Mucosa of descending colon (tissue), 3 donors: ENCODE measurements at regions not wholly inside any gene's neighbourhood (a gene's known extent, or its start where the extent isn't known, plus 50 kb on each side); places are given as distances from the start of the nearest gene placed in this dataset.

Source experiments
- ATAC-seq: fragments of 200-7000 bp; cut with Tn5 transposase; one replicate; pipeline ENCODE4 v1.9.1; 2020; ENCODE audit warnings: mild to moderate bottlenecking, moderate library complexity
- DNase-seq, 3 donors: peaks; one replicate each; pipeline ENCODE4 v3.0.0-alpha.2; 2020
- H3K36me3 ChIP-seq: fragments of 200-600 bp; one replicate; pipeline ENCODE4 v1.8.0; 2021; ENCODE audit warnings: low read depth, mild to moderate bottlenecking
- H3K4me1 ChIP-seq: fragments of 200-600 bp; one replicate; pipeline ENCODE4 v1.8.0; 2021; ENCODE audit warnings: low read depth, mild to moderate bottlenecking
- H3K4me3 ChIP-seq: fragments of 200-600 bp; one replicate; pipeline ENCODE4 v1.8.0; 2021; ENCODE audit warnings: mild to moderate bottlenecking
- H3K9me3 ChIP-seq: fragments of 200-600 bp; one replicate; pipeline ENCODE4 v1.8.0; 2021; ENCODE audit warnings: mild to moderate bottlenecking
- intact Hi-C, 2 donors: fragments of 100-400 bp; cut with DNase I in 1 of 2; cut with micrococcal nuclease in 1 of 2; formaldehyde crosslinking; loops; one replicate each; pipeline versions ENCODE4 v1.11.0 to v1.11.1; 2022; cut with DNase I, micrococcal nuclease
- TF ChIP-seq, protein P1 (sequence below): fragments of 200-600 bp; IDR thresholded peaks from one replicate; pipeline ENCODE4 v1.8.0; 2022; ENCODE audit warnings: antibody characterized with exemption, mild to moderate bottlenecking
- donor health status: DM: no; HTN: no; CAD: no; lungs with moderate emphysema.
- donor health status: DM: no; HTN: no; CAD: no.
- donor health status: DM: no; HTN: yes; CAD: no.

GRCh38 chr2:150143087-150143536 is 344.4 kb downstream of the RND3 start:
- Histone ChIP-seq H3K4me1 (peaks cover 5% of the 10 kb centered on the region), H3K36me3 (no peaks in the 10 kb centered on the region), H3K4me3 (no peak overlapping the region), H3K9me3 (peaks cover 17% of the 10 kb centered on the region)
- intact Hi-C loops, result no loop called here
- no peak for DNase-seq
- TF ChIP-seq, protein P1, sequence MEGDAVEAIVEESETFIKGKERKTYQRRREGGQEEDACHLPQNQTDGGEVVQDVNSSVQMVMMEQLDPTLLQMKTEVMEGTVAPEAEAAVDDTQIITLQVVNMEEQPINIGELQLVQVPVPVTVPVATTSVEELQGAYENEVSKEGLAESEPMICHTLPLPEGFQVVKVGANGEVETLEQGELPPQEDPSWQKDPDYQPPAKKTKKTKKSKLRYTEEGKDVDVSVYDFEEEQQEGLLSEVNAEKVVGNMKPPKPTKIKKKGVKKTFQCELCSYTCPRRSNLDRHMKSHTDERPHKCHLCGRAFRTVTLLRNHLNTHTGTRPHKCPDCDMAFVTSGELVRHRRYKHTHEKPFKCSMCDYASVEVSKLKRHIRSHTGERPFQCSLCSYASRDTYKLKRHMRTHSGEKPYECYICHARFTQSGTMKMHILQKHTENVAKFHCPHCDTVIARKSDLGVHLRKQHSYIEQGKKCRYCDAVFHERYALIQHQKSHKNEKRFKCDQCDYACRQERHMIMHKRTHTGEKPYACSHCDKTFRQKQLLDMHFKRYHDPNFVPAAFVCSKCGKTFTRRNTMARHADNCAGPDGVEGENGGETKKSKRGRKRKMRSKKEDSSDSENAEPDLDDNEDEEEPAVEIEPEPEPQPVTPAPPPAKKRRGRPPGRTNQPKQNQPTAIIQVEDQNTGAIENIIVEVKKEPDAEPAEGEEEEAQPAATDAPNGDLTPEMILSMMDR, result no peak
- ATAC-seq, result no peak

DNA sequence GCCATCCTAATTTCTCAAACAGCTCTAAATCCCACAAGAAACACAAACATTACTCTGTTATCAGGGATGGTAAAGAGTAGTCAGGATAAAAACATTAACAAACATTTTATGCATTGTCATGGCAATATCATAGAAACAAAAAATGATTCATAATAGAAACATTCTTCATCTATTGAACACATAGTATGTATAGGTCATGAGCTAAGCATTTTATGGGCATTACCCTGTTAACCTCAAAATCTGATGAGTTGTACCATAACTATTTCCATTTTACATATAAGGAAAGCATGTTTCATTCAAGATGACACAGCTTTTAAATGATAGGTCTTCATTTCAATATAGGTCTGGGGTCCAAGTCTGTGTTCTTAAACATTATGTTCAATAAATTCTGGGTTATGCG is 344.9 kb downstream of the RND3 start:
- intact Hi-C loops, result no loop called here
- DNase-seq, result no peak
- H3K36me3 ChIP-seq, result no peaks in the 10 kb centered on the region
- TF ChIP-seq, protein P1, result no peak
- H3K4me3 ChIP-seq, result no peak overlapping the region
- ATAC-seq, result no peak
- H3K4me1 ChIP-seq, result peaks cover 5% of the 10 kb centered on the region
- peaks cover 17% of the 10 kb centered on the region for H3K9me3 ChIP-seq

- no peak overlapping the region for H3K4me3 ChIP-seq
- H3K9me3 ChIP-seq, result peaks cover 7% of the 10 kb centered on the region
- peak in 1 of 3 donors; percentile 21 for DNase-seq
- TF ChIP-seq, protein P1, result no peak
- H3K36me3 ChIP-seq, result no peaks in the 10 kb centered on the region
- ATAC-seq, result peak; percentile 84
- intact Hi-C loops, result no loop called here
- H3K4me1 ChIP-seq, result peaks cover 5% of the 10 kb centered on the region
Observed at GRCh38 chr2:150141226-150142001, 346.1 kb downstream of the RND3 start.

DNA sequence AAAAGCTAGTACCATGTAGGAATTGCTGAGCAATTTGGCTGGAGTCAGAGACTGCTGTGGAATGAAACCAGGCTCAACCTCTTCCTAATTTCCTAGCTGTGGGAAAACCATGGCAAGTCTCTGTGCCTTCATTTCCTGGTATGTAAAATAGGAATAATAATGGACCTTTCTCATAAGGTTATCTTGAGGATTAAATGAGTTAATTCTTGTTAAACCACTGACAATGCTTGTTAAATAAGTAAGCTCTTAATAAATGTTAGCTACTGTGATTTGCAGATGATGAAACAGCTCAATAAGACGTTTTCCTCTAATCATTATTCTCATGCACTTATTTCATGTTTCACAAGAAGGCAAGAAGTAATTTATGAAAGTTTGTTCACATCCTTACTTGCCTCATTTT is 346.7 kb downstream of the RND3 start:
- TF ChIP-seq, protein P1, result no peak
- intact Hi-C loops, result no loop called here
- Histone ChIP-seq H3K4me3 (no peak overlapping the region), H3K9me3 (peaks cover under 1% of the 10 kb centered on the region), H3K36me3 (no peaks in the 10 kb centered on the region), H3K4me1 (peaks cover 5% of the 10 kb centered on the region)
- no peak for DNase-seq
- no peak for ATAC-seq

GRCh38 chr2:150138587-150138986 is 348.9 kb downstream of the RND3 start:
- intact Hi-C loops, result no loop called here
- no peaks in the 10 kb centered on the region for H3K36me3 ChIP-seq
- DNase-seq, result no peak

More at GRCh38 chr2:150138587-150138986, 348.9 kb downstream of the RND3 start:
- Histone ChIP-seq H3K4me3 (no peak overlapping the region), H3K4me1 (peaks cover 5% of the 10 kb centered on the region), H3K9me3 (no peaks in the 10 kb centered on the region)
- ATAC-seq, result no peak
- TF ChIP-seq, protein P1, result no peak
